BE2C (cell line): ENCODE measurements at regions not wholly inside any gene's neighbourhood (a gene's known extent, or its start where the extent isn't known, plus 50 kb on each side); places are given as distances from the start of the nearest gene placed in this dataset.

ENCODE experiments used
- DNase-seq: peaks from one replicate; pipeline ENCODE4 v3.0.0-alpha.2; 2020
- H3K27me3 ChIP-seq: fragments of 250-450 bp; sonication (Bioruptor Pico); 2 replicates; pipeline ENCODE4 v1.5.1; 2020; ENCODE audit warnings: mild to moderate bottlenecking
- H3K36me3 ChIP-seq: fragments of 250-450 bp; sonication (Bioruptor Pico); 2 replicates; pipeline ENCODE4 v1.5.1; 2020; ENCODE audit warnings: mild to moderate bottlenecking
- H3K4me1 ChIP-seq: fragments of 250-450 bp; sonication (Bioruptor Pico); 2 replicates; pipeline ENCODE4 v1.5.1; 2020
- H3K4me3 ChIP-seq: 2 replicates; pipeline ENCODE4 v1.5.1; 2011; ENCODE audit warnings: low read depth, low read length
- H3K9me3 ChIP-seq: fragments of 250-450 bp; sonication (Bioruptor Pico); 2 replicates; pipeline ENCODE4 v1.5.1; 2020
- TF ChIP-seq, protein P1 (sequence below): IDR thresholded peaks from 2 replicates; pipeline ENCODE4 v1.5.1; 2012; ENCODE audit warnings: mild to moderate bottlenecking, low read depth, low read length

DNA sequence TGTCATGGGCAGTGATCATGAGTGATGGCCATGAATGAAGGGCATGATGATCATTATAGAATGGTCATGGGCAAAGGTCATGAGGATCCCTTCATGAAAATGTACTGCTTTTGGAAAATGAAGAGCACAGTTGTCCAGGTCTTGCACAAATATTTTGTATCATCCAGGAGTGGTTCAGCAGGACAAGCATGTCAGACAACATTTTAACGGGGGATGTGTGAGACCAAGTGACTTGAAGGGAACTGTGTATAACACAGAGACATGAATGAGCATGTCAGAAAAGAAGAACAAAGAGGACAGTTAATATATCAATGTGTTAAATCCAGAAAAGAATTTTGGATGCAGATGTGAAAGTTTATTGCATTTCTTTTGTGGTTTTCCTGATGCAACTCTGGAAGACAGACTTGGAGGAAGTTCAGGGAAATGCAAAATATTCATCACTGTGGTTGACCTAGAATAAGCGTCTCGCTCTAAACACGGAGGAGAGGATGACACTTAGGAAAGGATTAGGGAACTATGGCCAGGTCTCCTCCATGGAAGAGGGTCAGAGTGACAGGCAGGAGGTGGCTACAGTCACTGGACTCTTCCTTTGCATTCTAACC, 116.1 kb upstream of the IRX4 start:
- TF ChIP-seq, protein P1, sequence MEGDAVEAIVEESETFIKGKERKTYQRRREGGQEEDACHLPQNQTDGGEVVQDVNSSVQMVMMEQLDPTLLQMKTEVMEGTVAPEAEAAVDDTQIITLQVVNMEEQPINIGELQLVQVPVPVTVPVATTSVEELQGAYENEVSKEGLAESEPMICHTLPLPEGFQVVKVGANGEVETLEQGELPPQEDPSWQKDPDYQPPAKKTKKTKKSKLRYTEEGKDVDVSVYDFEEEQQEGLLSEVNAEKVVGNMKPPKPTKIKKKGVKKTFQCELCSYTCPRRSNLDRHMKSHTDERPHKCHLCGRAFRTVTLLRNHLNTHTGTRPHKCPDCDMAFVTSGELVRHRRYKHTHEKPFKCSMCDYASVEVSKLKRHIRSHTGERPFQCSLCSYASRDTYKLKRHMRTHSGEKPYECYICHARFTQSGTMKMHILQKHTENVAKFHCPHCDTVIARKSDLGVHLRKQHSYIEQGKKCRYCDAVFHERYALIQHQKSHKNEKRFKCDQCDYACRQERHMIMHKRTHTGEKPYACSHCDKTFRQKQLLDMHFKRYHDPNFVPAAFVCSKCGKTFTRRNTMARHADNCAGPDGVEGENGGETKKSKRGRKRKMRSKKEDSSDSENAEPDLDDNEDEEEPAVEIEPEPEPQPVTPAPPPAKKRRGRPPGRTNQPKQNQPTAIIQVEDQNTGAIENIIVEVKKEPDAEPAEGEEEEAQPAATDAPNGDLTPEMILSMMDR = no peak
- Histone ChIP-seq H3K9me3 (no peaks in the 10 kb centered on the region), H3K4me3 (no peak overlapping the region), H3K4me1 (no peaks in the 10 kb centered on the region), H3K36me3 (no peaks in the 10 kb centered on the region), H3K27me3 (peaks cover 20% of the 10 kb centered on the region)
- no peak for DNase-seq

DNA sequence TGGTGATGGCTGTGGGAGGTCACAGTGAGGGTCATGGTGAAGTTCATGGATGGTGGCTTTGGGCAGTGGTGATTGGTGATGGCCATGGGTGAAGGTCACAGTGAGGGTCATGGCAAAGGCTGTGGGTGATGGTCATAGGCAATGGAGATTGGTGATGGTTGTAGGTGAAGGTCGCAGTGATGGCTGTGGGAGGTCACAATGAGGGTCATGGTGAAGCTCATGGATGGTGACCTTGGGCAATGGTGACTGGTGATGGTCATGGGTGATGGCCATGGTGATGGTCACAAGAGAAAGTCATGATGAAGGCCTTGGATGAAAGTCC, 115.6 kb upstream of the IRX4 start:
- H3K27me3 ChIP-seq = peaks cover 22% of the 10 kb centered on the region
- H3K9me3 ChIP-seq = no peaks in the 10 kb centered on the region
- H3K4me3 ChIP-seq = no peak overlapping the region
- TF ChIP-seq, protein P1 = no peak
- no peak for DNase-seq
- H3K36me3 ChIP-seq = no peaks in the 10 kb centered on the region
- no peaks in the 10 kb centered on the region for H3K4me1 ChIP-seq

DNA sequence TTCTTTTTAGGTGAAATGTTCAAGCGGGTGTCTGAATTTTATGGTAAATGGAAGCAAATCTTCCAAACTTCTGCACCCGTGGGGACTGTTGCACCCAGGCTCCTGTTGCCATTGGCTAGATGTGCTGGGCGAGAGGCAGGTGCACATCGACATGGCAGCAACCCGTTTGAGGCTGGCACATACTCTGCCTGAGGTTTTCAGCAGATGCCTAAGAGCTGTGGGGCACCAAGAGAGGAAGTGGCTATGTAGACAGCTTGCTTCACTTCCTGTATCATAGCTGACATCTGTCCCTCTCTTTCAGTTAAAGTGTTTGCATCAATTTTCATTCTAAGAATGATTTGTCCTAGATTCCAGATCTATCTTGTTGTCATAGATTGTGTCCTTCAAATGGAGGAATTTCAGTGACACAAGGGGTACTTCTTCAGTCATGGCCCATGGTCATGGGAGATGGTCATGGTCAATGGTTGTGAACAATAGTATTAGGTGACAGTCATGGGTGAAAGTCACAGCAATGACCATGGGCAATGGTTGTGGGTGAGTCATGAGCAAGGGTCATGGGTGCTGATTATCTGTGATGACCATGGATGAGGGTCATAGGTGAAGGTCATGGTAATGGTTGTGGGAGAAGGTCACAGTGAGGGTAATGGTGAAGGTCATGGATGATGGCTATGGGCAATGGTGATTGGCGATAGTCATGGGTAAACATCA, 115.1 kb upstream of the IRX4 start:
- peaks cover 22% of the 10 kb centered on the region for H3K27me3 ChIP-seq
- no peak overlapping the region for H3K4me3 ChIP-seq
- no peaks in the 10 kb centered on the region for H3K4me1 ChIP-seq
- TF ChIP-seq, protein P1 = no peak
- H3K9me3 ChIP-seq = no peaks in the 10 kb centered on the region
- no peaks in the 10 kb centered on the region for H3K36me3 ChIP-seq
- DNase-seq = no peak

DNA sequence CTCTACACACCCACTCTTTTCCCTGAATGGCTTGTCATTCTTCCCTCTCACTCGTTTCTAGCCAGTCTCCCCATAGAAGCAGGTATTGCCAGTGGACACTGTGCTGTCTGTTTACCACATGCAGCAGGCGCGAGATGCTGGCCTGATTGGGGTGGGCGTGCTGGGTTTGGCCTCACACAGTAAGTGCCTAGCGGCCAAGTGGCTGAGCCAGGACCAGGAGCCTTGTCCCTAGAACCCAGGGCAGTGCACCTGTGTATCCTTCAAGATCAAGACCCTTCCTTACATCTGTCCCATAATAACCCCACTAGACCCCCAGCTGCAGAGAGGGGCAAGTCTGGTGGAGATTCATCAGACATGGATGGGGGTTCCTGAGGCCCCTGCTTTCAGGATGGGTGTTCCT, 112.8 kb upstream of the IRX4 start:
- H3K36me3 ChIP-seq = no peaks in the 10 kb centered on the region
- H3K9me3 ChIP-seq = no peaks in the 10 kb centered on the region
- H3K27me3 ChIP-seq = peaks cover 8% of the 10 kb centered on the region
- no peaks in the 10 kb centered on the region for H3K4me1 ChIP-seq
- DNase-seq = no peak
- no peak overlapping the region for H3K4me3 ChIP-seq
- TF ChIP-seq, protein P1 = no peak

DNA sequence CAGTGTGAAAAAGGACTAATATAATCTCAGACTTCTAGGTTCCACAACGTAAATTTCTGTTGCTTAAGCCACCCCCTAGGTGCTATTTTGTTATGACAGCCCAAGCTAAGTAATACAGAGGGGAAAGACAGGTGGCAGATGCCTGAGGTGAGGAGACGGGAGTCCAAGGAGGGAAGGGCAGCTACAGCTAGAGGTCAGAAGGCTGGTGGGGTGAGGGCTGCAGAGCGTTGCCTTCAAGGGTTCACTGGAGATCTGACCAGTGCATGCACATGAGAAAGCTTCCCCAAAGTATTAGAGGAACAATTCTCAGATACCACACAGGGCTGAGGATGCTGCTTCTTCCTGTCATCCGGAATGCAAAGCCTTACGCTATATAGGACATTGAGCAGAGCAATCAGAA, 104.7 kb upstream of the IRX4 start:
- no peak for DNase-seq

DNA sequence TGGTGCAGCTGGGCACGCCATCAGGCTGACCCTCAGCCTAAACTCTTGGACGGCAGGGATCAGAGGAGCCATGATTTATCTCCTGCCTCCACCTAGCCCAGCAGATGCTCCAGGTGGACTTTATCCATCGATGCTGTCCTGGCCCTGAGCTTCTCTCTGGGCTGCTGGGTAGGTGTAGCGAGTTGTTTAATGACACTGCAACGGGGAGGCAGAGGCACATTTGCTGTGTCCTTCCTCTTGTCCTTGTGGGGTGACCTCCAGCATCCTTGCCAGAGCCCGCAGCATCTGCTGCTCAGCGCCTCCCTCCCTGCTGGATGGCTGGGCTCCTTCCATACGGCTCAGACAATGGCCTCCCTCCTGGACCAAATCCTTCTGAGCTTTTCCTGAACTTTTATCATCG, 103.1 kb upstream of the IRX4 start:
- no peaks in the 10 kb centered on the region for H3K4me1 ChIP-seq
- H3K4me3 ChIP-seq = no peak overlapping the region
- TF ChIP-seq, protein P1 = no peak
- H3K9me3 ChIP-seq = no peaks in the 10 kb centered on the region
- H3K27me3 ChIP-seq = peaks cover 5% of the 10 kb centered on the region
- no peak for DNase-seq
- no peaks in the 10 kb centered on the region for H3K36me3 ChIP-seq

More for the DNA sequence above, 104.7 kb upstream of the IRX4 start:
- Histone ChIP-seq H3K27me3 (peaks cover 5% of the 10 kb centered on the region), H3K4me3 (no peak overlapping the region), H3K4me1 (no peaks in the 10 kb centered on the region), H3K9me3 (no peaks in the 10 kb centered on the region), H3K36me3 (no peaks in the 10 kb centered on the region)
- TF ChIP-seq, protein P1 = no peak
